Liver (tissue), 3 donors: ENCODE measurements at regions not wholly inside any gene's neighbourhood (a gene's known extent, or its start where the extent isn't known, plus 50 kb on each side); places are given as distances from the start of the nearest gene placed in this dataset.

Source experiments
- CTCF ChIP-seq: fragments of 150-350 bp; IDR thresholded peaks from 2 replicates; pipeline ENCODE4 v1.5.1; 2017; ENCODE audit warnings: improper control_type of control experiment, low read depth, low read length; ENCODE audit not compliant: missing input control
- MAX ChIP-seq: IDR thresholded peaks from 2 replicates; pipeline ENCODE4 v1.6.1; 2016; ENCODE audit warnings: antibody characterized with exemption
- RAD21 ChIP-seq, 2 donors: IDR thresholded peaks; 2 replicates each; pipeline ENCODE4 v1.6.1; 2016; ENCODE audit warnings: antibody characterized with exemption in 2 of 2, mild to moderate bottlenecking in 2 of 2
- REST ChIP-seq: IDR thresholded peaks from 2 replicates; pipeline ENCODE4 v1.6.1; 2016; ENCODE audit warnings: antibody characterized with exemption, mild to moderate bottlenecking
- TAF1 ChIP-seq: conservative IDR thresholded peaks from 2 replicates; pipeline ENCODE4 v1.6.1; 2016; ENCODE audit warnings: antibody characterized with exemption, mild to moderate bottlenecking
- YY1 ChIP-seq: IDR thresholded peaks from 2 replicates; pipeline ENCODE4 v1.6.1; 2016; ENCODE audit warnings: antibody characterized with exemption, mild to moderate bottlenecking
- donor health status: healthy.
- donor health status: healthy.

GRCh38 chr15:95550702-95551101, 779.8 kb upstream of the NR2F2 start:
- TF ChIP-seq CTCF (no peak), YY1 (no peak), TAF1 (no peak), REST (no peak), RAD21 (IDR thresholded peaks at IDR 0.05) (no peak), MAX (no peak)
